ENCODE measurements at regions not wholly inside any gene's neighbourhood (a gene's known extent, or its start where the extent isn't known, plus 50 kb on each side); places are given as distances from the start of the nearest gene placed in this dataset.

- intact Hi-C loops (cut with DNase I) = no loop called here
- whole genome bisulfite sequencing, 4 donors = 86 to 90% (median 88%) methylated on average over 6 of the region's 6 CpGs
- Histone ChIP-seq H3K4me1 (replicated peaks in 1 of 2) (no peaks in the 10 kb centered on the region), H3K36me3 (replicated peaks in 1 of 2) (no peaks in the 10 kb centered on the region), H3K27me3 (no peaks in the 10 kb centered on the region), H3K9me3 (replicated peaks in 1 of 3) (no peaks in the 10 kb centered on the region), H3K27ac (no peak overlapping the region), H3K4me3 (no peak overlapping the region)
- TF ChIP-seq CTCF (IDR thresholded peaks at IDR 0.05) = no peak
- TF ChIP-seq POLR2A (IDR thresholded peaks at IDR 0.05) = no peak
- no peak for DNase-seq
Measured at GRCh38 chr7:46032353-46032752, 111.3 kb upstream of the IGFBP3 start.

GRCh38 chr7:46029111-46029704 is 108.1 kb upstream of the IGFBP3 start:
- 82 to 90% (median 86%) methylated on average over 2 of the region's 2 CpGs for WGBS, 4 donors

GRCh38 chr7:46028246-46028645 is 107.2 kb upstream of the IGFBP3 start:
- intact Hi-C loops (cut with DNase I) = no loop called here
- H3K9me3 ChIP-seq (replicated peaks in 1 of 3) = no peaks in the 10 kb centered on the region
- 85 to 97% (median 94%) methylated on average over 1 of the region's 1 CpG for WGBS, 4 donors
- H3K27me3 ChIP-seq = no peaks in the 10 kb centered on the region
- H3K4me1 ChIP-seq (replicated peaks in 1 of 2) = no peaks in the 10 kb centered on the region
- TF ChIP-seq CTCF (IDR thresholded peaks at IDR 0.05) (no peak), POLR2A (IDR thresholded peaks at IDR 0.05) (no peak)
- no peaks in the 10 kb centered on the region for H3K36me3 ChIP-seq (replicated peaks in 1 of 2)
- H3K27ac ChIP-seq = no peak overlapping the region
- DNase-seq = no peak
- no peak overlapping the region for H3K4me3 ChIP-seq

More at GRCh38 chr7:46029111-46029704, 108.1 kb upstream of the IGFBP3 start:
- H3K4me1 ChIP-seq (replicated peaks in 1 of 2) = no peaks in the 10 kb centered on the region
- intact Hi-C loops (cut with DNase I) = no loop called here
- no peak overlapping the region for H3K27ac ChIP-seq
- no peaks in the 10 kb centered on the region for H3K36me3 ChIP-seq (replicated peaks in 1 of 2)
- DNase-seq = no peak
- H3K9me3 ChIP-seq (replicated peaks in 1 of 3) = no peaks in the 10 kb centered on the region
- no peak for TF ChIP-seq CTCF (IDR thresholded peaks at IDR 0.05)
- no peak for TF ChIP-seq POLR2A (IDR thresholded peaks at IDR 0.05)
- H3K4me3 ChIP-seq = no peak overlapping the region
- no peaks in the 10 kb centered on the region for H3K27me3 ChIP-seq

- intact Hi-C loops (cut with DNase I) = no loop called here
- Histone ChIP-seq H3K27ac (no peak overlapping the region), H3K4me1 (replicated peaks in 1 of 2) (no peaks in the 10 kb centered on the region), H3K9me3 (replicated peaks in 1 of 3) (no peaks in the 10 kb centered on the region), H3K4me3 (no peak overlapping the region), H3K36me3 (replicated peaks in 1 of 2) (no peaks in the 10 kb centered on the region), H3K27me3 (no peaks in the 10 kb centered on the region)
- 80 to 96% (median 87%) methylated on average over 1 of the region's 1 CpG for WGBS, 4 donors
- no peak for DNase-seq
- no peak for TF ChIP-seq CTCF (IDR thresholded peaks at IDR 0.05)
- no peak for TF ChIP-seq POLR2A (IDR thresholded peaks at IDR 0.05)
Measured at GRCh38 chr7:46026741-46027140, 105.7 kb upstream of the IGFBP3 start.

Data from adrenal gland (tissue), 9 donors.